ENCODE measurements at regions not wholly inside any gene's neighbourhood (a gene's known extent, or its start where the extent isn't known, plus 50 kb on each side); places are given as distances from the start of the nearest gene placed in this dataset.

GRCh38 chr2:208584378-208584985 is 177.9 kb downstream of the PTH2R start:
- TF ChIP-seq CTCF (conservative IDR thresholded peaks at IDR 0.05) = no peak
- no peak overlapping the region for H3K27ac ChIP-seq

DNA sequence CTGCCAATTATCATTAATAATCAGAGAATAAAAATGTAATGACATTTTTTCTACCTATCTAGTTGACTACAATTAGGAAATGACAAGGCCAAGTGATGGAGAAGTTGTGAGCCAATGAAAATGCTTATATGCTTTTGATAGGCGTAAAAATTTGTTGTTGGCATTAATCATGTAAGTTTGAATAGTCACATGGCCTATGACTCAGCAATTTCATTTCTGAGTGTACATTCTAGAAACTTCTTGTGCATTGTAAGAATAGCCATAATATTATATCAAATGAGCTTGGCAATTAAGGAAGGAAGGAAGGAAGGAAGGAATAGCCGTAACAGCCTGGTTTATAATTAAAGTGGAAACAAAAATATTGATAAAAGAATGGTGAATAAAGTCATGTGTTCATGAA is 179.9 kb downstream of the PTH2R start:
- TF ChIP-seq CTCF (conservative IDR thresholded peaks at IDR 0.05) = no peak
- no peak overlapping the region for H3K27ac ChIP-seq

DNA sequence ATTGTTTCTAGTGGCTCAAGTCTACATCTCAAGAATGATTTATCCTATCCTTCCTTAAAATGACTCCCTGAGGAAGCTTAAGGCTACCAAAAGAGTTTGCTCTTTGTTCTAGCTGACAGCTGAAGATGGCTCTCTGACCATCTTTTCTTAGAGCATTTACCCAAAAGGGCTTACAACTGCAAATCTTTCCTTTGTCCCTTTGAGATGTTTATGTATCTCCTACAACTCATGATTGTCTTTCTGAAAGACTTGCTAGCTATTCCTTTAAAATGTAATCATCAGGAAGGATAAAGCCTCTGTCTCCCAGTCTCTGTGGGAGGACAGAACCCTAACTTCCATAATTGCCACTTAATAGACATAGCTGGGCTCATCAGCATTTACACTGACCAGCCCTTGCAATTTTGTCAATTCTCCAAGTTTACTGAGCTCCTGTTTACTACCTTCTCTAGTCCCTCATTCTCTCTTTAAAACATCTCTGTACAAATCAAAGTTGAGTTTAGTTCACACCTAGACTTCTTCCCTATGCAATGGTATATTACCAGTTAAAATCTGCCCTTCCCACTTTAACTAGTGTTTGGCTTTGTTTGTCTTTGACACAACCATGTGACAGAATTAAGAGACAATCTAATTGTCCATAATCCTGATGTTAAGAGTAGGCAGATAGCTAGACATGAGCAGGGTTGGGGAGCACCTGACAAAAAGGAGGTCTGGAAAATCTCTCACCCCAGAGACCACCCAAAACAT is 188.2 kb downstream of the PTH2R start:
- TF ChIP-seq CTCF (conservative IDR thresholded peaks at IDR 0.05) = no peak
- no peak overlapping the region for H3K27ac ChIP-seq

GRCh38 chr2:208595386-208596275 is 189.0 kb downstream of the PTH2R start:
- no peak for TF ChIP-seq CTCF (conservative IDR thresholded peaks at IDR 0.05)
- no peak overlapping the region for H3K27ac ChIP-seq

- H3K27ac ChIP-seq = no peak overlapping the region
- TF ChIP-seq CTCF (conservative IDR thresholded peaks at IDR 0.05) = no peak
These were observed 201.1 kb downstream of the PTH2R start for GRCh38 chr2:208607694-208608093.

DNA sequence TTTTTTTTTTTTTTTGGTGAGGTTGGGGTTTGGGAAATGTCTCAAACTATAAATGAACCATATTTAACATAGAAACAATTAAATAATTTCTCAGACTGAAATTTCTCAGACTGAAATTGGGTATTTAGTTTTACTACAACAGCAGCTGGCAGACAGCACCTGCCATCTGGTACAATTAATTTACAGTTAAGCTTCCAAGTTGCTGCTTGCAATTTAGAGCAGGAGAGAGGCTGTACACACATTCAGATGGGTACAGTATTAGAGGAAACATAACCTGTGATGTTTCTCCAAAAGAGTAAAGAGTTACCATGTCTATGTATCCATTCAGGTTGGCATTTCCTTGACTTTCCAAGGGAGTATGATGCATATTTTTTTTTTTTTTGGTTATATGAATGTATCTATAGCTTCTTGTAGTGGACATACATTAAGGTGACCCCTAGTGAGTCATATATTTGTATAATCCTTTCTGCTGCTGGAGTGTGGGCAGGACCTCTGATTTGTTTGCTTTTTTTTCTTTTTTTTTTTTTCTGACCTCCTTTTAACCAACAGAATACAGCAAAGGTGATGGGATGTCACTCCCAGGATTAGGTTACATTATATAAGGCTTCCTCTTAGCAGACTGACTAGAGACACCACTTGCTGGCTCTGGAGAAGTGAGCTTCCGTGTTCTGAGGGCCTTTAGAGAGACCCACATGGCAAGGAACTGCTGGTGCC is 201.7 kb downstream of the PTH2R start:
- no peak for TF ChIP-seq CTCF (conservative IDR thresholded peaks at IDR 0.05)
- no peak overlapping the region for H3K27ac ChIP-seq

Measured in VCaP (cell line).